ENCODE measurements at regions not wholly inside any gene's neighbourhood (a gene's known extent, or its start where the extent isn't known, plus 50 kb on each side); places are given as distances from the start of the nearest gene placed in this dataset.

- no peak for DNase-seq (ENCODE audit: low read depth in 3 of 3)
These were observed 277.0 kb downstream of the CRPPA start for GRCh38 chr7:16144361-16144760.

- no peak for DNase-seq (ENCODE audit: low read depth in 3 of 3)
These were observed 283.4 kb downstream of the CRPPA start for GRCh38 chr7:16137944-16138343.

- DNase-seq (ENCODE audit: low read depth in 3 of 3), result no peak
These were observed 284.4 kb downstream of the CRPPA start for GRCh38 chr7:16136896-16137295.

- no peak for DNase-seq (ENCODE audit: low read depth in 3 of 3)
These were observed 285.7 kb downstream of the CRPPA start for GRCh38 chr7:16135658-16136057.

- no peak for DNase-seq (ENCODE audit: low read depth in 3 of 3)
These were observed 290.9 kb downstream of the CRPPA start for GRCh38 chr7:16130111-16131110.

- no peak for DNase-seq (ENCODE audit: low read depth in 3 of 3)
These were observed 291.8 kb downstream of the CRPPA start for GRCh38 chr7:16129431-16130110.

- DNase-seq (ENCODE audit: low read depth in 3 of 3), result no peak
These were observed 298.1 kb downstream of the CRPPA start for GRCh38 chr7:16123117-16123770.

- DNase-seq (ENCODE audit: low read depth in 3 of 3), result no peak
These were observed 299.4 kb downstream of the CRPPA start for GRCh38 chr7:16121876-16122390.

- no peak for DNase-seq (ENCODE audit: low read depth in 3 of 3)
These were observed 306.0 kb downstream of the CRPPA start for GRCh38 chr7:16115374-16115773.

GRCh38 chr7:16114633-16115032 lies 306.7 kb downstream of the CRPPA start:
- DNase-seq (ENCODE audit: low read depth in 3 of 3), result no peak

GRCh38 chr7:16114071-16114470 lies 307.3 kb downstream of the CRPPA start:
- DNase-seq (ENCODE audit: low read depth in 3 of 3), result no peak

- no peak for DNase-seq (ENCODE audit: low read depth in 3 of 3)
These were observed 308.3 kb downstream of the CRPPA start for GRCh38 chr7:16113058-16113457.

- DNase-seq (ENCODE audit: low read depth in 3 of 3), result no peak
These were observed 314.5 kb downstream of the CRPPA start for GRCh38 chr7:16106869-16107268.

- DNase-seq (ENCODE audit: low read depth in 3 of 3), result no peak
These were observed 315.0 kb downstream of the CRPPA start for GRCh38 chr7:16106300-16106699.

GRCh38 chr7:16099302-16099849 lies 322.0 kb downstream of the CRPPA start:
- no peak for DNase-seq (ENCODE audit: low read depth in 3 of 3)

- DNase-seq (ENCODE audit: low read depth in 3 of 3), result no peak
These were observed 322.7 kb downstream of the CRPPA start for GRCh38 chr7:16098585-16099179.

GRCh38 chr7:16098058-16098457 lies 323.3 kb downstream of the CRPPA start:
- no peak for DNase-seq (ENCODE audit: low read depth in 3 of 3)

GRCh38 chr7:16095171-16095950 lies 326.0 kb downstream of the CRPPA start:
- no peak for DNase-seq (ENCODE audit: low read depth in 3 of 3)

- no peak for DNase-seq (ENCODE audit: low read depth in 3 of 3)
These were observed 326.7 kb downstream of the CRPPA start for GRCh38 chr7:16094651-16095050.

- DNase-seq (ENCODE audit: low read depth in 3 of 3), result no peak
These were observed 328.6 kb downstream of the CRPPA start for GRCh38 chr7:16092711-16093110.
